ENCODE measurements at regions not wholly inside any gene's neighbourhood (a gene's known extent, or its start where the extent isn't known, plus 50 kb on each side); places are given as distances from the start of the nearest gene placed in this dataset.

DNA sequence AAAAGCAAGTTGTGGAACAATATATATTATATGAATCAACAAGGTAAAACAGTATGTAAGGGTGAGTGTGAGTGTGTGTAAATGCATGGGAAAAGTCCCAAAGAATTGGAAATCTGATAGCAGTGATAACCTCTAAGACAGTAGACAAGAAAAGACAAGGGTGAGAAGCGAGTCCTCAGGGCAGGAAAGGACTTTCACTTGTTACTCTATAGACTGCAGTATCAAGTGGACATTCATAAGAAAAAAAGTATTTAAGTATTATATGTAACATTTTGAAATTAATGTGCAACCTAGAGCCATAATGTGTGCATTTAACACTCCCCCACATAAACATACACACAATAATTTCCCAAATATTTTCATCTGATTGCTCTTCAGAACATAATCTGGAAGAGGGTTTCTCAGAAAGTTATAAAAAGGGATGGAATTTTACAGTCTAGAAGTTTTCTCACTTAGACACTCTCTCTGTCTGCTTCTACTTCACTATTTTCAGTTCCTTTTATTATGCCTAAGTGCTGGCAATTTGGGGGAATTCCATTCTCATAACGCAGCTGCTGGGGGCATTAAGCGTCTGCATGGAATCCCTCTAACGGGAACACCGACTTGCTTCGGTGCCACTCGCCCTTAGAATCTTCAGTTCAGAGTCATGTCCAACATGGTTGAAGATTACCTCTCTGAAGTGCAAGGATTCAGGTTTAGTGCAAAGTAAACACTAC, 50.0 kb upstream of the CDIN1 start (continued):
- no peak for TF ChIP-seq KDM1A (IDR thresholded peaks at IDR 0.05; ENCODE audit: borderline replicate concordance)
- TF ChIP-seq IRF4 (IDR thresholded peaks at IDR 0.05; ENCODE audit: low read depth, low read length): 0 out of 2 replicates have a peak, but pooled peaks have one; percentile 26
- no peak for TF ChIP-seq ZSCAN29 (IDR thresholded peaks at IDR 0.05)
- TF ChIP-seq, protein P1, sequence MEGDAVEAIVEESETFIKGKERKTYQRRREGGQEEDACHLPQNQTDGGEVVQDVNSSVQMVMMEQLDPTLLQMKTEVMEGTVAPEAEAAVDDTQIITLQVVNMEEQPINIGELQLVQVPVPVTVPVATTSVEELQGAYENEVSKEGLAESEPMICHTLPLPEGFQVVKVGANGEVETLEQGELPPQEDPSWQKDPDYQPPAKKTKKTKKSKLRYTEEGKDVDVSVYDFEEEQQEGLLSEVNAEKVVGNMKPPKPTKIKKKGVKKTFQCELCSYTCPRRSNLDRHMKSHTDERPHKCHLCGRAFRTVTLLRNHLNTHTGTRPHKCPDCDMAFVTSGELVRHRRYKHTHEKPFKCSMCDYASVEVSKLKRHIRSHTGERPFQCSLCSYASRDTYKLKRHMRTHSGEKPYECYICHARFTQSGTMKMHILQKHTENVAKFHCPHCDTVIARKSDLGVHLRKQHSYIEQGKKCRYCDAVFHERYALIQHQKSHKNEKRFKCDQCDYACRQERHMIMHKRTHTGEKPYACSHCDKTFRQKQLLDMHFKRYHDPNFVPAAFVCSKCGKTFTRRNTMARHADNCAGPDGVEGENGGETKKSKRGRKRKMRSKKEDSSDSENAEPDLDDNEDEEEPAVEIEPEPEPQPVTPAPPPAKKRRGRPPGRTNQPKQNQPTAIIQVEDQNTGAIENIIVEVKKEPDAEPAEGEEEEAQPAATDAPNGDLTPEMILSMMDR (IDR thresholded peaks at IDR 0.05 in 2 of 3, conservative IDR thresholded peaks at IDR 0.05 in 1 of 3; ENCODE audit: control insufficient read depth in 2 of 3, extremely low read depth in 1 of 3, insufficient read depth in 1 of 3, low read depth in 3 of 3, low read length in 3 of 3): no peak
- no peak for TF ChIP-seq EZH2 (IDR thresholded peaks at IDR 0.05; ENCODE audit: borderline replicate concordance, control insufficient read depth, low read depth, low read length)
- TF ChIP-seq MEF2A (IDR thresholded peaks at IDR 0.05; ENCODE audit: insufficient read depth, low read depth, low read length): no peak
- no peak for TF ChIP-seq MAX (IDR thresholded peaks at IDR 0.05; ENCODE audit: low read depth, low read length)
- no peak for TF ChIP-seq BCLAF1 (IDR thresholded peaks at IDR 0.05)
- no peak; the same call in 1 of the 2 replicates for TF ChIP-seq BACH1 (IDR thresholded peaks at IDR 0.05; ENCODE audit: borderline replicate concordance)
- no peak for TF ChIP-seq NR2C1 (IDR thresholded peaks at IDR 0.05)
- peak; percentile 44; the same call in 1 of the 2 replicates for TF ChIP-seq BMI1 (IDR thresholded peaks at IDR 0.05; ENCODE audit: borderline replicate concordance)
- TF ChIP-seq NFIC (IDR thresholded peaks at IDR 0.05; ENCODE audit: low read depth, low read length): peak; percentile 29; the same call in 1 of the 2 replicates
- no peak for TF ChIP-seq MYC (IDR thresholded peaks at IDR 0.05; ENCODE audit: insufficient read depth, insufficient read length, insufficient replicate concordance, low read length, severe bottlenecking)
- TF ChIP-seq PML (IDR thresholded peaks at IDR 0.05; ENCODE audit: low read length): no peak
- TF ChIP-seq SP1 (IDR thresholded peaks at IDR 0.05; ENCODE audit: low read depth, low read length): no peak
- TF ChIP-seq, protein P2, sequence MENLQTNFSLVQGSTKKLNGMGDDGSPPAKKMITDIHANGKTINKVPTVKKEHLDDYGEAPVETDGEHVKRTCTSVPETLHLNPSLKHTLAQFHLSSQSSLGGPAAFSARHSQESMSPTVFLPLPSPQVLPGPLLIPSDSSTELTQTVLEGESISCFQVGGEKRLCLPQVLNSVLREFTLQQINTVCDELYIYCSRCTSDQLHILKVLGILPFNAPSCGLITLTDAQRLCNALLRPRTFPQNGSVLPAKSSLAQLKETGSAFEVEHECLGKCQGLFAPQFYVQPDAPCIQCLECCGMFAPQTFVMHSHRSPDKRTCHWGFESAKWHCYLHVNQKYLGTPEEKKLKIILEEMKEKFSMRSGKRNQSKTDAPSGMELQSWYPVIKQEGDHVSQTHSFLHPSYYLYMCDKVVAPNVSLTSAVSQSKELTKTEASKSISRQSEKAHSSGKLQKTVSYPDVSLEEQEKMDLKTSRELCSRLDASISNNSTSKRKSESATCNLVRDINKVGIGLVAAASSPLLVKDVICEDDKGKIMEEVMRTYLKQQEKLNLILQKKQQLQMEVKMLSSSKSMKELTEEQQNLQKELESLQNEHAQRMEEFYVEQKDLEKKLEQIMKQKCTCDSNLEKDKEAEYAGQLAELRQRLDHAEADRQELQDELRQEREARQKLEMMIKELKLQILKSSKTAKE (IDR thresholded peaks at IDR 0.05; ENCODE audit: low read depth, poor library complexity, severe bottlenecking): peak; percentile 78
- TF ChIP-seq, protein P3, sequence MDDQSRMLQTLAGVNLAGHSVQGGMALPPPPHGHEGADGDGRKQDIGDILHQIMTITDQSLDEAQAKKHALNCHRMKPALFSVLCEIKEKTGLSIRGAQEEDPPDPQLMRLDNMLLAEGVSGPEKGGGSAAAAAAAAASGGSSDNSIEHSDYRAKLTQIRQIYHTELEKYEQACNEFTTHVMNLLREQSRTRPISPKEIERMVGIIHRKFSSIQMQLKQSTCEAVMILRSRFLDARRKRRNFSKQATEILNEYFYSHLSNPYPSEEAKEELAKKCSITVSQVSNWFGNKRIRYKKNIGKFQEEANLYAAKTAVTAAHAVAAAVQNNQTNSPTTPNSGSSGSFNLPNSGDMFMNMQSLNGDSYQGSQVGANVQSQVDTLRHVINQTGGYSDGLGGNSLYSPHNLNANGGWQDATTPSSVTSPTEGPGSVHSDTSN (IDR thresholded peaks at IDR 0.05; ENCODE audit: insufficient replicate concordance, low read depth, low read length): no peak
- TF ChIP-seq CEBPB (IDR thresholded peaks at IDR 0.05; ENCODE audit: borderline replicate concordance in 1 of 2, low read depth in 2 of 2, low read length in 2 of 2): no peak

Data from GM12878 (cell line).